ENCODE measurements at regions not wholly inside any gene's neighbourhood (a gene's known extent, or its start where the extent isn't known, plus 50 kb on each side); places are given as distances from the start of the nearest gene placed in this dataset.

- 100% methylated on average over 2 of the region's 2 CpGs; no CpG with 5 or more reads in 1 of the 2 experiments for WGBS, 2 experiments (ENCODE audit: extremely low coverage in 1 of 2, insufficient coverage in 1 of 2, insufficient read length in 1 of 2, insufficient replicate concordance in 2 of 2, low coverage in 1 of 2, low lambda C conversion rate in 2 of 2, missing lambda C conversion rate in 1 of 2)
- POLR2A ChIA-PET (ENCODE audit: partially characterized antibody) = interaction anchor here (0.7 kb wide), 1 partner anchor 19 kb away, joined by 3 read pairs; no protein-coding TSS in a partner anchor
Measured at GRCh38 chrX:35868501-35868900, 51.0 kb upstream of the CFAP47 start.

More at GRCh38 chrX:35868501-35868900, 51.0 kb upstream of the CFAP47 start:
- no peak for DNase-seq (ENCODE audit: low read depth in 1 of 2, low spot score in 2 of 2)
- no peak for TF ChIP-seq CHD2 (IDR thresholded peaks at IDR 0.05; ENCODE audit: low read length)
- TF ChIP-seq RFX5 (IDR thresholded peaks at IDR 0.05; ENCODE audit: borderline replicate concordance, low read depth, low read length) = no peak
- Histone ChIP-seq H3K23me2 (ENCODE audit: low read depth, low read length) (no peaks in the 10 kb centered on the region), H3K4ac (replicated peaks; ENCODE audit: insufficient read length, low read depth, low read length) (no peak overlapping the region), H3K14ac (ENCODE audit: insufficient read length) (no peak overlapping the region), H3K79me2 (ENCODE audit: control insufficient read depth in 1 of 2, insufficient read depth in 2 of 2, low read length in 2 of 2) (no peaks in the 10 kb centered on the region), H2AK5ac (ENCODE audit: low read depth, low read length) (no peak overlapping the region), H3K27me3 (replicated peaks in 1 of 4; ENCODE audit: control insufficient read depth in 3 of 4, extremely low read depth in 1 of 4, insufficient read depth in 3 of 4, low read length in 3 of 4) (no peaks in the 10 kb centered on the region), H4K8ac (ENCODE audit: extremely low read depth, insufficient read depth, low read length) (no peak overlapping the region), H3K18ac (ENCODE audit: extremely low read depth, low read length) (no peak overlapping the region), H3K79me1 (ENCODE audit: low read depth, low read length) (no peaks in the 10 kb centered on the region), H4K5ac (ENCODE audit: insufficient read length, low read depth, low read length) (no peak overlapping the region), H2BK5ac (ENCODE audit: low read depth, low read length) (no peak overlapping the region), H2BK12ac (ENCODE audit: low read depth, low read length) (no peak overlapping the region), H2BK120ac (replicated peaks; ENCODE audit: low read depth, low read length) (no peak overlapping the region), H2AFZ (ENCODE audit: low read length) (no peak overlapping the region), H3K27ac (ENCODE audit: low read depth, low read length) (no peak overlapping the region), H3K9ac (replicated peaks in 1 of 4; ENCODE audit: extremely low read depth in 1 of 4, low read depth in 3 of 4, low read length in 3 of 4) (no peak overlapping the region), H4K91ac (replicated peaks; ENCODE audit: insufficient read length, low read length) (no peak overlapping the region), H3K4me2 (ENCODE audit: insufficient read depth in 1 of 2, low read depth in 2 of 2, low read length in 2 of 2) (no peak overlapping the region), H2BK20ac (ENCODE audit: low read length) (no peak overlapping the region), H2BK15ac (ENCODE audit: low read length) (no peak overlapping the region), H3K9me3 (ENCODE audit: insufficient read depth in 2 of 2, low read depth in 1 of 2, low read length in 1 of 2) (no peaks in the 10 kb centered on the region), H3K4me1 (replicated peaks in 1 of 4; ENCODE audit: control insufficient read depth in 3 of 4, insufficient read depth in 4 of 4, low read length in 3 of 4) (no peaks in the 10 kb centered on the region), H3K23ac (ENCODE audit: insufficient read length) (no peak overlapping the region), H4K20me1 (replicated peaks in 1 of 2; ENCODE audit: control insufficient read depth in 1 of 2, insufficient read depth in 2 of 2, low read length in 2 of 2) (no peaks in the 10 kb centered on the region), H3K36me3 (ENCODE audit: control insufficient read depth in 2 of 4, insufficient read depth in 4 of 4, low read length in 3 of 4) (no peaks in the 10 kb centered on the region), H3K56ac (replicated peaks; ENCODE audit: insufficient read length, low read depth, low read length) (no peak overlapping the region), H3K4me3 (ENCODE audit: extremely low read depth in 1 of 4, insufficient read depth in 2 of 4, low read depth in 3 of 4, low read length in 4 of 4) (no peak overlapping the region)
- CTCF ChIA-PET (ENCODE audit: partially characterized antibody) = no interaction called here
- FAIRE-seq = no peak
